ENCODE measurements at regions not wholly inside any gene's neighbourhood (a gene's known extent, or its start where the extent isn't known, plus 50 kb on each side); places are given as distances from the start of the nearest gene placed in this dataset.

- Histone ChIP-seq H4K20me1 (ENCODE audit: low read depth, low read length) (no peaks in the 10 kb centered on the region), H3K27ac (ENCODE audit: low read depth, low read length) (no peak overlapping the region), H3K4me2 (ENCODE audit: low read depth, low read length, poor library complexity, severe bottlenecking) (no peak overlapping the region), H3K4me3 (ENCODE audit: insufficient read depth, low read length, poor library complexity, severe bottlenecking) (no peak overlapping the region), H3K36me3 (ENCODE audit: low read length) (no peaks in the 10 kb centered on the region), H3K9ac (ENCODE audit: low read length) (no peak overlapping the region), H3K27me3 (ENCODE audit: low read length) (no peaks in the 10 kb centered on the region), H3K9me3 (ENCODE audit: insufficient read depth, low read length) (no peaks in the 10 kb centered on the region), H3F3A (ENCODE audit: insufficient read depth) (no peaks in the 10 kb centered on the region), H3K79me2 (ENCODE audit: insufficient read depth, low read length) (no peaks in the 10 kb centered on the region), H2AFZ (ENCODE audit: low read depth, low read length, severe bottlenecking) (no peak overlapping the region), H3K9me2 (replicated peaks; ENCODE audit: insufficient read depth, low read length) (no peaks in the 10 kb centered on the region)
- no peak for TF ChIP-seq EZH2phosphoT487 (conservative IDR thresholded peaks at IDR 0.05; ENCODE audit: low read length)
- TF ChIP-seq CTCF (IDR thresholded peaks at IDR 0.05; ENCODE audit: insufficient read depth, low read length, poor library complexity, severe bottlenecking): no peak
Observed at GRCh38 chr2:187124529-187124928, 275.6 kb upstream of the ZSWIM2 start.

DNA sequence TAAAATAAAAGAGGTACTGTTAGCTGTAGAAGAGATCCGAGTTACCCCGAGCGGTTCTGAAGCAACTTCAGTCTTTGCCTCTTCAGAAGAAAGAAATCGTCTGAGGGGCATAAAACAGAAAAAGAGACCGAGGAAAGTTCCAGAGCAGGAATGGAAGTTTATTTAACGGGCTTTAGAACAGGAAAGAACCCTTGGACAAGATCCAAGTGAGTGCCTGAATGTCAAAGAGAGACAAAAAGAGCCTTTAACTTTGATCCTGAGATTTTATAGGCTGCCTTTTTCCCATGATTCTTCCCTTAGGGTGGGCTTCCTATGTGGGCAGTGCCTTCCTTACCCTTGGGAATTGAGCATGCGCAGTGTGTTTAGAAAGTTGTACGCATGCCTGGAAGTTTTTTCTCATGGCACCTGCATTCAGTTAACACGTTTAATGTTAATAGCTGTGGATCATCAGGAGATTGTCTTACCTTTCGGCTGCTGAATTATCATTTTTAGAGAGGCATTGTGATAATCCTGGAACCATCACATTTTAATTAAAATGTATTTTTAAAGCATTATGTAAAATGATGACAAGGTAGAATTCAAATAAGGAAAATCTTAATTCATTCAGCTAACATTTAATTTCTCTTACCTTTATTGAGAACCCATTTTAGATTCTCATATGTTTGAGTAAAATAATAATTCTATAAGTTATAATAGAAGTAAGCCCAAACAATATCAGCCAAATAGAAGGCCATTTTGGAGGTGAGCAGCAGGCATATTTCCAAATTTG lies 269.5 kb upstream of the ZSWIM2 start:
- H3K27me3 ChIP-seq (ENCODE audit: low read length): no peaks in the 10 kb centered on the region
- no peaks in the 10 kb centered on the region for H3K36me3 ChIP-seq (ENCODE audit: low read length)
- TF ChIP-seq CTCF (IDR thresholded peaks at IDR 0.05; ENCODE audit: insufficient read depth, low read length, poor library complexity, severe bottlenecking) (no peak), EZH2phosphoT487 (conservative IDR thresholded peaks at IDR 0.05; ENCODE audit: low read length) (no peak)
- no peak overlapping the region for H3K4me2 ChIP-seq (ENCODE audit: low read depth, low read length, poor library complexity, severe bottlenecking)
- H2AFZ ChIP-seq (ENCODE audit: low read depth, low read length, severe bottlenecking): no peak overlapping the region
- no peak overlapping the region for H3K4me3 ChIP-seq (ENCODE audit: insufficient read depth, low read length, poor library complexity, severe bottlenecking)
- H3K79me2 ChIP-seq (ENCODE audit: insufficient read depth, low read length): no peaks in the 10 kb centered on the region
- no peaks in the 10 kb centered on the region for H3K9me3 ChIP-seq (ENCODE audit: insufficient read depth, low read length)
- H3K27ac ChIP-seq (ENCODE audit: low read depth, low read length): no peak overlapping the region
- H3K9me2 ChIP-seq (replicated peaks; ENCODE audit: insufficient read depth, low read length): no peaks in the 10 kb centered on the region
- no peak overlapping the region for H3K9ac ChIP-seq (ENCODE audit: low read length)
- no peaks in the 10 kb centered on the region for H4K20me1 ChIP-seq (ENCODE audit: low read depth, low read length)
- no peaks in the 10 kb centered on the region for H3F3A ChIP-seq (ENCODE audit: insufficient read depth)

GRCh38 chr2:187117483-187117882 lies 268.5 kb upstream of the ZSWIM2 start:
- no peak overlapping the region for H3K4me3 ChIP-seq (ENCODE audit: insufficient read depth, low read length, poor library complexity, severe bottlenecking)
- no peak overlapping the region for H3K9ac ChIP-seq (ENCODE audit: low read length)
- H3K4me2 ChIP-seq (ENCODE audit: low read depth, low read length, poor library complexity, severe bottlenecking): no peak overlapping the region
- no peaks in the 10 kb centered on the region for H3K79me2 ChIP-seq (ENCODE audit: insufficient read depth, low read length)
- no peaks in the 10 kb centered on the region for H3K9me2 ChIP-seq (replicated peaks; ENCODE audit: insufficient read depth, low read length)
- no peaks in the 10 kb centered on the region for H4K20me1 ChIP-seq (ENCODE audit: low read depth, low read length)
- no peaks in the 10 kb centered on the region for H3K36me3 ChIP-seq (ENCODE audit: low read length)
- no peaks in the 10 kb centered on the region for H3K9me3 ChIP-seq (ENCODE audit: insufficient read depth, low read length)
- H2AFZ ChIP-seq (ENCODE audit: low read depth, low read length, severe bottlenecking): no peak overlapping the region
- no peak overlapping the region for H3K27ac ChIP-seq (ENCODE audit: low read depth, low read length)
- H3F3A ChIP-seq (ENCODE audit: insufficient read depth): no peaks in the 10 kb centered on the region
- TF ChIP-seq EZH2phosphoT487 (conservative IDR thresholded peaks at IDR 0.05; ENCODE audit: low read length) (no peak), CTCF (IDR thresholded peaks at IDR 0.05; ENCODE audit: insufficient read depth, low read length, poor library complexity, severe bottlenecking) (no peak)
- no peaks in the 10 kb centered on the region for H3K27me3 ChIP-seq (ENCODE audit: low read length)
